AG04449 (cell line): ENCODE measurements at regions not wholly inside any gene's neighbourhood (a gene's known extent, or its start where the extent isn't known, plus 50 kb on each side); places are given as distances from the start of the nearest gene placed in this dataset.

Experiments used
- CTCF ChIA-PET: fragments of 350-600 bp; formaldehyde crosslinking; extraction: SDS; loops from one replicate; lab custom pipeline; 2021; ENCODE audit warnings: antibody characterized with exemption; lab: Yijun Ruan, JAX
- POLR2A ChIA-PET: fragments of 400-600, 350-600 bp; formaldehyde crosslinking; extraction: SDS; loops from one replicate; lab custom pipeline; 2020; ENCODE audit warnings: antibody characterized with exemption, inconsistent platforms; lab: Yijun Ruan, JAX
- DNase-seq: peaks from one replicate; pipeline ENCODE4 v3.0.0-alpha.2; 2010; ENCODE audit warnings: low read depth, low spot score
- H3K4me3 ChIP-seq: 2 replicates; pipeline ENCODE4 v1.5.1; 2011; ENCODE audit warnings: low read depth, mild to moderate bottlenecking, control low read depth, low read length
- TF ChIP-seq, protein P1 (sequence below): IDR thresholded peaks from one replicate; pipeline ENCODE4 v1.5.1; 2011; ENCODE audit warnings: mild to moderate bottlenecking, moderate library complexity, low read length, control low read depth, inconsistent platforms; ENCODE audit not compliant: insufficient read depth; ENCODE audit errors: missing control alignments

DNA sequence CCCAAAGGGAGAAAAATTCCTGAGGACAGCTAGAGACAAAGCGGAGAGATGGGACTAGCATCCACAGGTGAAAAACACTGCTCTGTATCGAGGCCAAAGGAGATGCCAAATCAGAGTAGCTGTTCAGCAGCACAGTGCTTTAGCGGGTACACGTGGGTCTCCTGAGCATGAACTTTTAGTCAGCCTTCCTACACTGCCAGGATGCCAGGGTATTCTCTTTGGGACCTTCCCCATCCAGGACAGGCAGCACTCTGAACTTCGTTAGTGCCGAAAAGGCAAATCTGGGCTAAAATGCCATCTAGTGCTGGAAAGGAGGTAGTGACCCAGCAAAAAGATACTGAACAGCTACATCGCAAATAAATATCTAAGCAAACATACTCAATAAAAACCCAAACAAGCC lies 64.9 kb downstream of the C6orf58 start:
- no peak for DNase-seq
- H3K4me3 ChIP-seq = no peak overlapping the region
- ChIA-PET POLR2A (no interaction called here), CTCF (interaction anchor here (0.6 to 4.4 kb wide), 10 partner anchors 11 to 104 kb away, joined by 3 to 28 read pairs (median 4); no protein-coding TSS in a partner anchor)
- TF ChIP-seq, protein P1, sequence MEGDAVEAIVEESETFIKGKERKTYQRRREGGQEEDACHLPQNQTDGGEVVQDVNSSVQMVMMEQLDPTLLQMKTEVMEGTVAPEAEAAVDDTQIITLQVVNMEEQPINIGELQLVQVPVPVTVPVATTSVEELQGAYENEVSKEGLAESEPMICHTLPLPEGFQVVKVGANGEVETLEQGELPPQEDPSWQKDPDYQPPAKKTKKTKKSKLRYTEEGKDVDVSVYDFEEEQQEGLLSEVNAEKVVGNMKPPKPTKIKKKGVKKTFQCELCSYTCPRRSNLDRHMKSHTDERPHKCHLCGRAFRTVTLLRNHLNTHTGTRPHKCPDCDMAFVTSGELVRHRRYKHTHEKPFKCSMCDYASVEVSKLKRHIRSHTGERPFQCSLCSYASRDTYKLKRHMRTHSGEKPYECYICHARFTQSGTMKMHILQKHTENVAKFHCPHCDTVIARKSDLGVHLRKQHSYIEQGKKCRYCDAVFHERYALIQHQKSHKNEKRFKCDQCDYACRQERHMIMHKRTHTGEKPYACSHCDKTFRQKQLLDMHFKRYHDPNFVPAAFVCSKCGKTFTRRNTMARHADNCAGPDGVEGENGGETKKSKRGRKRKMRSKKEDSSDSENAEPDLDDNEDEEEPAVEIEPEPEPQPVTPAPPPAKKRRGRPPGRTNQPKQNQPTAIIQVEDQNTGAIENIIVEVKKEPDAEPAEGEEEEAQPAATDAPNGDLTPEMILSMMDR = peak; percentile 62
